ENCODE measurements at regions not wholly inside any gene's neighbourhood (a gene's known extent, or its start where the extent isn't known, plus 50 kb on each side); places are given as distances from the start of the nearest gene placed in this dataset.

DNA sequence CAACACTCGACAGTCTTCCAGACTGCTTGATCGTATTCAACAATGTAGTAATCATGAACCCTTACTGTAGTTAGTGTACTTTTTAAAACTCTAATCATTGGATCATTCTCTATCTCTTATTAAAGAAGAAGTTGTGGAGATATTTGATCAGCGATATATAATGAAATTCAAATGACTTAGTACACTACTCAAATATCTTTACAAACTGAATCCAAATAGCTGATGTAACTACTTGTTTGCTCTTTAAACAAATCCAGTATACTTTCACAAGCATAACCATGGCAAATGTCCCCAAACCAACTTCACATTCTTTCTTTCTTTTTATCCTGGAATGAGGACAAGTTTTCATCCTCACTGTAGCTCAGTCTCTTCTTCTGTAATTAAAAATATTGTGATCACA is 1569.9 kb upstream of the ADGRL3 start:
- 58 to 61% methylated on average over 3 of the region's 3 CpGs for WGBS, 2 donors
- ATAC-seq (ENCODE audit: low FRiP score in 2 of 2) (no peak), DNase-seq (no peak)
- H3K4me3 ChIP-seq = no peak overlapping the region
- H3K4me1 ChIP-seq = no peaks in the 10 kb centered on the region
- H3K36me3 ChIP-seq = no peaks in the 10 kb centered on the region
- no peaks in the 10 kb centered on the region for H3K27me3 ChIP-seq
- TF ChIP-seq EP300 (IDR thresholded peaks at IDR 0.05) = no peak
- TF ChIP-seq, protein P1, sequence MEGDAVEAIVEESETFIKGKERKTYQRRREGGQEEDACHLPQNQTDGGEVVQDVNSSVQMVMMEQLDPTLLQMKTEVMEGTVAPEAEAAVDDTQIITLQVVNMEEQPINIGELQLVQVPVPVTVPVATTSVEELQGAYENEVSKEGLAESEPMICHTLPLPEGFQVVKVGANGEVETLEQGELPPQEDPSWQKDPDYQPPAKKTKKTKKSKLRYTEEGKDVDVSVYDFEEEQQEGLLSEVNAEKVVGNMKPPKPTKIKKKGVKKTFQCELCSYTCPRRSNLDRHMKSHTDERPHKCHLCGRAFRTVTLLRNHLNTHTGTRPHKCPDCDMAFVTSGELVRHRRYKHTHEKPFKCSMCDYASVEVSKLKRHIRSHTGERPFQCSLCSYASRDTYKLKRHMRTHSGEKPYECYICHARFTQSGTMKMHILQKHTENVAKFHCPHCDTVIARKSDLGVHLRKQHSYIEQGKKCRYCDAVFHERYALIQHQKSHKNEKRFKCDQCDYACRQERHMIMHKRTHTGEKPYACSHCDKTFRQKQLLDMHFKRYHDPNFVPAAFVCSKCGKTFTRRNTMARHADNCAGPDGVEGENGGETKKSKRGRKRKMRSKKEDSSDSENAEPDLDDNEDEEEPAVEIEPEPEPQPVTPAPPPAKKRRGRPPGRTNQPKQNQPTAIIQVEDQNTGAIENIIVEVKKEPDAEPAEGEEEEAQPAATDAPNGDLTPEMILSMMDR (IDR thresholded peaks at IDR 0.05) = no peak
- TF ChIP-seq POLR2AphosphoS5 (IDR thresholded peaks at IDR 0.05) = no peak
- no peak for TF ChIP-seq POLR2A (IDR thresholded peaks at IDR 0.05)
- H3K9me3 ChIP-seq = peaks cover 0 to 9% (median 0%) of the 10 kb centered on the region in 4 donors
- H3K27ac ChIP-seq = no peak overlapping the region

DNA sequence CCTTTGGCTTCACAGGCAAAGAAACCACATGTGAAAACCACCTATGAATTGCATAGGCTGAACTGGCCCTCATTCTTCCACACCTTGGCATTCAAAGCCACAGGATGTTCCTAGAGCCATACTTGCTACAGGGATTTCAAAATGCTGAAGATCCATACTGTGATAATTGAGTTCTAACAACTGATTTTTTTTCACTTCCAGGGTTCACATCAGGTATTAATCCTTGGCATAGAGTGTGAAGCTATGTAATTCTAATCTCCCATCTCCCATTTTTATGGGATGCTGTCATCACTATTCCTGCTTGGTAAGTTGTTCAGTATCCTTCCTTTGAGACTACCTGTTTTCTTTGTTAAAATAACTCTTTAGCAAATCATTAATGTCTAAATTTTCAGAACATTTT is 1569.2 kb upstream of the ADGRL3 start:
- no peak overlapping the region for H3K4me3 ChIP-seq
- no peaks in the 10 kb centered on the region for H3K4me1 ChIP-seq
- no peaks in the 10 kb centered on the region for H3K36me3 ChIP-seq
- no peak for ATAC-seq (ENCODE audit: low FRiP score in 2 of 2)
- H3K27me3 ChIP-seq = no peaks in the 10 kb centered on the region
- DNase-seq = no peak
- H3K27ac ChIP-seq = no peak overlapping the region
- H3K9me3 ChIP-seq = peaks cover 0 to 9% (median 0%) of the 10 kb centered on the region in 4 donors
- TF ChIP-seq POLR2AphosphoS5 (IDR thresholded peaks at IDR 0.05) (no peak), POLR2A (IDR thresholded peaks at IDR 0.05) (no peak)
- TF ChIP-seq, protein P1 (IDR thresholded peaks at IDR 0.05) = no peak

DNA sequence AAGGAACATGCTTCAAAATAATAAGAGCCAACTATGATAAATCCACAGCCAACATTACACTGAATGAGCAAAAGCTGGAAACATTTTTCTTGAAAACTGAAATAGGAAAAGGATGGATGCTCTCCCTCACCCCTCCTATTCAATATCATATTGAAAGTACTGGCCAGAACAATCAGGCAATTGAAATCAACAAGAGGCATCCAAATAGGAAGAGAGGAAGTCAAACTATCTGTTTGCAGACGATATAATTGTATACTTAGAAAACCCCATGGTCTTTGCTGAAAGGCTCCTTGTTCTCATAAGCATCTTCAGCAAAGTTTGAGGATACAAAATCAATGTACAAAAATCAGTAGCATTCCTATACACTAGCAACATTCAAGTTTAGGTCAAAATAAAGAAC is 1562.5 kb upstream of the ADGRL3 start:
- ATAC-seq (ENCODE audit: low FRiP score in 2 of 2) = no peak
- TF ChIP-seq POLR2AphosphoS5 (IDR thresholded peaks at IDR 0.05) (no peak), EP300 (IDR thresholded peaks at IDR 0.05) (no peak), POLR2A (IDR thresholded peaks at IDR 0.05) (no peak)
- TF ChIP-seq, protein P1 (IDR thresholded peaks at IDR 0.05) = no peak
- WGBS, 2 donors = 80 to 85% methylated on average over 1 of the region's 1 CpG
- H3K27ac ChIP-seq = no peak overlapping the region
- no peaks in the 10 kb centered on the region for H3K36me3 ChIP-seq
- peaks cover 0 to 5% (median 0%) of the 10 kb centered on the region in 4 donors for H3K9me3 ChIP-seq
- H3K4me1 ChIP-seq = no peaks in the 10 kb centered on the region
- H3K4me3 ChIP-seq = no peak overlapping the region
- no peak for DNase-seq
- H3K27me3 ChIP-seq = no peaks in the 10 kb centered on the region

DNA sequence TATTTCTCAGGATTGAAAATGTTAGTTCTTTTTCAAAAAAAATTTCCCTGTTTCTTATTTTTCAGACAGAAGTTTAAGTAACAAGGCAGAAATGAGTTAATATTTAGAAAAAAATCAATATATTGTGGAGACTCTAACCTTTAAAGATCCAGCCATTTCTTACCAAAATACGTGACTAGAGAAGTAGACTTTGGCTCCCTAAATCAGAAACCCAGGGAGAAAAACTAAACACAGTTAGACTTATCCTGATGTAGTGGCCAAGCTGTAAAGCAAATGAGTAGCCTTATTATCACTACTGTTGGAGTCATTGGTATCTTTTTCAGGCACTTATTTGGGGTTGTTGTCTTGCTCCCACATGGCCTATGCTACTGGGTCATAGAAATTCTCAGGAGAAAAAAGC is 1556.4 kb upstream of the ADGRL3 start:
- H3K27ac ChIP-seq = no peak overlapping the region
- no peak for TF ChIP-seq EP300 (IDR thresholded peaks at IDR 0.05)
- no peak for TF ChIP-seq POLR2A (IDR thresholded peaks at IDR 0.05)
- TF ChIP-seq POLR2AphosphoS5 (IDR thresholded peaks at IDR 0.05) = no peak
- TF ChIP-seq, protein P1 (IDR thresholded peaks at IDR 0.05) = no peak
- 82 to 83% methylated on average over 1 of the region's 1 CpG for WGBS, 2 donors

DNA sequence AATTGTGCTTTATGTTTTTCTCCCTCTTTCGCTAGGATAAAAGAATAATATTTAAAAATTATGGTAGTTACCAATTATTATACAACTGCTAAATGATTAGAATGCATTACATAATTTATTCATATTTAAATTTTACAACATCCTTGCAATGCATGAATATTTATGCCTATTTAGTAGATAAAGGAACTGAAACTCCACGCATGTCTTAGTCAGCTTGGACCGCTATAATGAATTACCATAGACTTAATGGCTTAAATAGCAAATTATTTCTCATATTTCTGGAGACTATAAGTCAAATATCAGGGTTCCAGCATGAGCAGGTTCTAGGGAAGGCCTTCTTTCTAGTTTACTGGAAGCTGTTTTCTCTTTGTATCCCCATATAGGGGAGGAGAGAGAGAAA is 1555.4 kb upstream of the ADGRL3 start:
- TF ChIP-seq POLR2A (IDR thresholded peaks at IDR 0.05) (no peak), EP300 (IDR thresholded peaks at IDR 0.05) (no peak)
- DNase-seq (no peak), ATAC-seq (ENCODE audit: low FRiP score in 2 of 2) (no peak)
- Histone ChIP-seq H3K27me3 (no peaks in the 10 kb centered on the region), H3K4me1 (no peaks in the 10 kb centered on the region), H3K9me3 (no peaks in the 10 kb centered on the region), H3K27ac (no peak overlapping the region), H3K36me3 (no peaks in the 10 kb centered on the region), H3K4me3 (no peak overlapping the region)
- WGBS, 2 donors = 91 to 93% methylated on average over 3 of the region's 3 CpGs

More for the DNA sequence above, 1556.4 kb upstream of the ADGRL3 start:
- Histone ChIP-seq H3K9me3 (no peaks in the 10 kb centered on the region), H3K4me3 (no peak overlapping the region), H3K36me3 (no peaks in the 10 kb centered on the region), H3K27me3 (no peaks in the 10 kb centered on the region), H3K4me1 (no peaks in the 10 kb centered on the region)
- no peak for ATAC-seq (ENCODE audit: low FRiP score in 2 of 2)
- DNase-seq = no peak

Measured in upper lobe of left lung (tissue), 6 donors.